Endometrium (tissue), 2 donors: ENCODE measurements at regions not wholly inside any gene's neighbourhood (a gene's known extent, or its start where the extent isn't known, plus 50 kb on each side); places are given as distances from the start of the nearest gene placed in this dataset.

Experiments used
- FAIRE-seq: peaks from 2 replicates; lab custom pipeline; 2012; peaks lifted over from hg19 to GRCh38; lab: Jason Lieb, UNC
- donor health status: control.
- donor health status: control.

DNA sequence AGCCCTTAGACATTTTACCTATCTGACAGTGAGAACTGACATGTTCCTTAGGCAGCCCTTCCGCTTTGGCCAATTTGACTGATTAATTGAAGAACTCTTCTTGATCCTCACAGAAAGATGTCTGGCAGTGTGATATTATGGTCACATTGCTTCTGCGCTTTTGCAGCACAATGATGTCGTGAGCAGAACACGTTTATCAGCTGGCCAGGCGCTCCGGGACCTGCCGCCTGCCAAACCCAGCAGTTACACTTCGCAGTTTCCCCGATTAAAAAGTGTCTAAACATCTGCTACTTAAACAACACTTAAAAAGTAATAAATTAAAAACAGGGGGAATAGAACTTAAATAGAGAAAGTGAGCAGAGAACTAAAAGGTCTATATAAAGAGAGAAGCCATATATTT lies 103.5 kb upstream of the ETS2 start:
- no peak for FAIRE-seq

DNA sequence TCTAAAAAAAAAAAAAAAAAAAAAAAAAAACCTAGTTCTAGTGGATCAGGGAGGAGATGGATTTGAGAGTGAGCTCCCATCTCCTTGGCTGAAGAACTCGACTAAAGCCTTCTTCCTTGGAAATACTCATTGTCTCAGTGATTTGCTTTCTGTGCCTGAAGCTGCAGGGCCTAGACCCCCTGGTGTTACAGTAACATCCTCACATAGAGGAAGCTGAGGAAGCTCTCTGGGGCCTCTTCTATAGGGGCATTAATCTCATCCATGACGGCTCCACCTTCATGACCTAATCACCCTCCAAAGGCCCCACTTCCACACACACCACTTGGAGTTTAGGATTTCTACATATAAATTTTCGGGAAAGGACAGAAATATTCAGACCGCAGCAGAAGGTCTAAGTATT lies 95.9 kb upstream of the ETS2 start:
- FAIRE-seq, result no peak

DNA sequence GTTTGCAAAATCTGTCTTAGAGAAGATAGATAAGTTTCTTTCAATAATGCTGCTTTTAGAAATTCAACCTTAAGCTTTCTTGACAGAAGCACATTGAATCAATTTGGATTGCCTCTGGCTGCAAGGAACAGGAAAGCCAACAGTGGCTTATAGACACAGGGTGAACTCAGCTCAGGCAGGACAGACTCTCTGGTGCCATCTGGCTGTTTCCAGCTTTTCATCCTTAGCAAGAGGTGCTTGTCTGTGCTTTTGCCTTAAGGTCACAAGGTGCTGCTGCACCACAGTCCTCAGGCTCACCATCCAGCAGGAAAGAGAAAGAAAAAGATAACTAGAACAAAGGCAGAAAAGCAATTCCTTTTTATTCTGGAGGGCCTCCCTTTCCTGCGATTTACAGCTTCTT lies 93.7 kb upstream of the ETS2 start:
- no peak for FAIRE-seq

DNA sequence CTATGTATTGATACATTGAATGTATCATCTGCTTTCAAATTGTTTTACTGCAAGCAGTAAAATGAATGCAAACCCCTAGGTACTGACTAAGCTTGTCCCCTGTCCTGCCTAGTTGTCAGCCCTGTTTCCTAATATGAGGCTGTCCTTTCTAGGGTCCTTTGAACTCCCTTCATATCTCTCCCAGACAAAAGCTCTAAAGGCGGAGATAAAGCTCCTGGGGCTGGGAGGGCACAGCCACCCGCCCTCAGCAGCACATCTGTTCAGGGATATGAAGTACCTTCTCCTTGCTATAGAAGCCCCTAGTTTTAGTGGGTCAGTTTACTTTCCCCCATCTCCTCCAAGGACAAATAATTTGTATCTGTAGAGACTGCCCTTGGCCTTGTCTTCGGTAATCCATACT lies 93.1 kb upstream of the ETS2 start:
- no peak for FAIRE-seq

DNA sequence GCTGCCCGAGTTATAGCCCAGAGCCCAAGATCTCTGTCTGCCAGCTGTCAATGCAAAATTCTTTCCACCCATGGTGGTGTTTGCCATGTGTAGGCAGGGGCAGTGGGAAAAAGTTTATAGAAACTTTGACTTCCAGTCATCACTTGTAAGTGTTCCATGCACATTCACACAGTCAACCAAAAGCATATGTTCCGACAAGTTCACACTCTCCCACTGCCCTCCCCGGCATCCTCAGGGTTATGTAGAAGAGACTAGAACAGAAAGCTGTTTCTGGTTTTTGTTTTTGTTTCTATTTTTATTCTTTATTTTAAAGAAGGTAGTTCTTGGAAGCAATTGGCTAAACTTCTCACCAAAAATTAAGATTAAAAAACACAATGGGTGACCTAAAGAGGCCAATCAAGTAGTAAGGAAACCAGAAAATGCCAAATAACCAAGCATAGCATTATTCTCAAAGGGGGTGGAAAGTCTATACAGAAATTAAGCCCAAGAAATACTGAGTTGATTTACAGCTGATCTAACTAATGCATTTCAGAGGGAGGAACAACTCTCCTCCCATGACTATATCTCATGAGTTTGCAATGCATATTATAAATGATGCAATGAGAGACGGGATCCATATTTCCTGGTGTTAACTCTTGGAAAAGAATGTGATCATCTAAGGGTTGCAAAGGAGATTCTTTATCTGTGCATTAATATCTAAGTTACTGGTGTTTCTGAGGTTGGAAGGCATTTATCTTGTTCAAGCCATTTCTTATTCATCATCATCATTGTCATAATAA lies 91.5 kb upstream of the ETS2 start:
- FAIRE-seq, result no peak

DNA sequence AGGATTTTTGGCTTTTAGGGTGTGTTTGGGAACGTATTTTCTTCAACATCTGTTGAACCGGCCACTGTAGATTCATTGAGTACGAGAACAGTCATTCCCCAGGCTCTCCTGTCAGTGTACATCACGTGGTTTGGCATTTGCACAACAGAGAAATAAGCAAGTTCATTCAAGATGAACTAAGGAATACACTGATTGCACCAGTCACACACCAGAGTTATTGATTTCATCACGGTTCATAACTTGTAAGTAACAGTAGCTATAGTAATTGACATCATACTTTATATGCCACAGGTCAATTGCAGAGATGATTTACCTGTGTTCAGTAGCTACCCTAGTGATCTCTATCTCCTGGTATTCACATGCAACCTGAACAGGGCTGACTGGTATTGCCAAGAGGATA lies 90.7 kb upstream of the ETS2 start:
- FAIRE-seq, result no peak

DNA sequence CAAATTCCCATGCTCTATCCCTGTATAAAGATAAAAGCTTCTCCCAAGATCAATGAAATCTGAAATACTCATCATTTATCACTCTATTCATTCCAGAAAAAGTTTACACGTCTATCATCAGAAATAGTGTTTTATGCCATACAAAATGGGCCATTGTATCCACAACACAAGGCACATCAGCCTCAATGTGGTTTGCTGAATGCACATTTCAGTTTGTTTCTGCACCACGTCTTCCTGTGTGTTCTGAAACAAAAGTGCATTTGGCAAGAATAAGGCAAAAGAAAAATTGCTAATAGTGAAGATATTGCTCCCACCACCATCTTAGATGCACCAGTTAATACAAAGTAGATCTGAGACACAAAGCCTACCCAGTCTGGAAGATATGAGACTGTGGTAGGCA lies 89.6 kb upstream of the ETS2 start:
- FAIRE-seq, result no peak

DNA sequence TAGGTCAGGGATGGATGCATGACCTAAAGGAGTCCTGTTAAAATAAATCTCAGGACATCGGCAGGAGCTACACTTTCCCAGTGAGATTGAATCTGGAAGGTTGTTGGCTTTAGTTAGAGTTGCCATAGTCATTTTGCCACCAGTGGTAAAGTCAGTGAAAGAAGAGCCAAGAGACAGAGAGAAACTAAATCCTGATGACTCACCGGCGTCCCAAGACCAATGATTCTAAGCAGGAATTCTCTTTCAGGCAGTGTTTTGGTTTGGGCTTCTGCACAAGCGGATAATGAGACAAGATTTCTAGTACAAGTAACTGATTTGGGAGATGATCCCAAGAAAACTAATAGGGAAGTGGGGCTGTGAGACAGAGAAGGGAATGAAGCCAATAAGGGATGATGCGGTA lies 88.8 kb upstream of the ETS2 start:
- no peak for FAIRE-seq

DNA sequence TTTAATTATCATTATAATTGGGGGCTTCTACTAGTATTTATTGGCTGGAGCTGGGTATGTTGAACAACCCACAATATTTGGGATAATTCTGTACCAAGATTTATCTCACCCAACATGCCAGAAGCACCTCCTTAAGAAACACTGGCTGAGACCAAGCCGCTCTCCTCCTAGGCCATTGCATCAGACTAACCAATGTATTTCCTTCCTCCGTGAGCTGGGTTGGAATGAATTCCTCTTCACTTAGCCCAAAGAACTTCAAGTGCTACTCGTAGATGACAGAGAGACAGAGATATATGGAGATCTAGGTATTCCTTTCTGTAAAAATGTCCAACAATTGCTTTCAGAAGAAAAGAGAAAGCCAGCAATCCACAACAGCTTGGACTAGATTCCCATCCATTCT lies 87.2 kb upstream of the ETS2 start:
- FAIRE-seq, result no peak

DNA sequence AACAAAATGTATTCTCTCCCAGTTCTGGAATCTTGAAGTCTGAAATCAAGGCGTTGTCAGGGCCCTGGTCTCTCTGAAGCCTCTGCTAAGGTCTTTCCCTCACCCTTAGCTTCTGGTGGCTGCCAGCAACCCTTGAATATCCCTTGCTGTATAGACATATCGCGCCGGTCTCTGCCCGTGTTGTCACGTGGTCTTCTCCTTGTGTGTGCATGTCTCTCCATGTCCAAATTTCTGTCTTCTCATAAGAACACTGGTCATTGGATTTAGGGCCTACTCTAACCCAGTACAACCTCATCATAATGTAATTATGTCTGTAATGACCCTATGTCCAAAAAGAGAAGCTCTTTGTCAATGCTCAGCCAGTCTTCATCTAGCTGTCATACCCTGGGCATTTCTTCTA lies 85.7 kb upstream of the ETS2 start:
- no peak for FAIRE-seq

DNA sequence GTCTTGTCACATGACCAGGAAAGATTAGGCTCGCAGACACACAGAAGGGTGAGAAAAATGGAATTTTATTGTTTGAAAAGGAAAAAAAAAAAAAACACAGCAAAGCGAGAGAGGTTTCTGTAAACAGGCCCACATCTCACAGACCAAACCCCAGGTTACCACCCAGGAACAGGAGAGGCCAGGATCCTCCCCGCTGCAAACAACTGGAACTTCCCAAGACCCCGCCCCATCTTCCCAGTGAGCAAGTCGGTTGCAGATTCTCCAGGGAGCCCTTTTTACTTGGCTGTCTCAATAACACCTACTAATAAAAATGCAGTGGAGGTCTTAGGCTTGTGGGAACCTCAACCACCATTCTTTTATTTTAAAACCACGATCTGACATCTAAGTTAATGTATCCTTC lies 84.7 kb upstream of the ETS2 start:
- FAIRE-seq, result no peak

DNA sequence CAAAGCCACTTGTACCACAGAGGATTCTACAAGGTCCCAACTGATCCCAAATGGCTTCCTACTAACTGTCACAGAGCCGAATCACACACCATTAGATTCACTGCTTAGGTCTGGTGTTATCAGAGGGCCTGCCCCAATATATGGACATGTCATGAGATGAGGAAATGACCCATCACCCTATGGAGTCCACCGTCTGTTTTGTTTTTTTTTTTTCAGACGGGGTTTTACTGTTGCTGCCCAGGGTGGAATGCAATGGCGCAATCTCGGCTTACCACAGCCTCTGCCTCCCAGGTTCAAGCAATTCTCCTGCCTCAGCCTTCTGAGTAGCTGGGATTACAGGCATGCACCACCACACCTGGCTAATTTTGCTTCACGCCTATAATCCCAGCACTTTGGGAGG lies 83.8 kb upstream of the ETS2 start:
- FAIRE-seq, result no peak

DNA sequence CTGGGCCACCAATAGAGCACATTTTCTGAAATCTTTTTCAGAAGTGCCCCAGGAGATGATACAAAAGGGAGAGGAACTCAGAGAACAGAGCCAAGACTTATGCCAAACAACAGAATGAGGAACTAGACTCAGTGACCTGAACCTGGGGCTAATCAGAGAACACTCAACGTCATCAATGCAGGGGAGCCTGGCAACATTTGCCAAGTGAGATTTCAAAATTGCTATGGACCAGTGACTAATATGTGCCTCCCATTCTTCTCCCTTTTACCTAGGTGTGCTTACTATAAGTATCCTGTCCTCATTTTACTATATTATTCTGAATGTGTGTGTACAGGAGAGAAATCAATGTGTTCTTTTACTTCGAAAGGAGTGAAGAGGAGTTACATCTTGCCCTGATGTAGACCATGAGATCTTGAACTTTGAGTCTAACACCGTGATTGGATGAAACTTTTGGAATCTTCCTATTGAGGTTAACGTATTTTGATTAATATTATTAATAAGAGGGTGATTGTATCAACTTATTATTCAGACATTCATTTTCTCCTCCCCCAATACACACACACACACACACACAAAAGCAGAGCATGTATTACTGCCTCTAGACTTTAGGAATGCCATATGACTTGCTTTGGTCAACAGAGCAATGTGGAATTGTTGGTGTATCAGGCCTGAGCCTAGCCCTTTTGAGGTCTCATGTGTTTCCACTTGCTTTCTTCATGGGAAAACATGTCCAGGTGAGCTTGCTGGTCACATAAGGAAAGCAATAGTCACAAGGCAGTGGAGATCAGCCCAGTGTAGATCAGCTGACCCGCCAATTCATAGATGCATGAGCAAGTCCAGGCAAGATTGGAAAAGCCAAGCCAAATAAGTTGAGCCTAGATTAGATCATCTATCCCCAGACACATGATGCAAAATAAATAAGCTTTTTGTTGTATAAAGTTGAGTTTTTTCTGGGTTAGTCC lies 80.3 kb upstream of the ETS2 start:
- no peak for FAIRE-seq

DNA sequence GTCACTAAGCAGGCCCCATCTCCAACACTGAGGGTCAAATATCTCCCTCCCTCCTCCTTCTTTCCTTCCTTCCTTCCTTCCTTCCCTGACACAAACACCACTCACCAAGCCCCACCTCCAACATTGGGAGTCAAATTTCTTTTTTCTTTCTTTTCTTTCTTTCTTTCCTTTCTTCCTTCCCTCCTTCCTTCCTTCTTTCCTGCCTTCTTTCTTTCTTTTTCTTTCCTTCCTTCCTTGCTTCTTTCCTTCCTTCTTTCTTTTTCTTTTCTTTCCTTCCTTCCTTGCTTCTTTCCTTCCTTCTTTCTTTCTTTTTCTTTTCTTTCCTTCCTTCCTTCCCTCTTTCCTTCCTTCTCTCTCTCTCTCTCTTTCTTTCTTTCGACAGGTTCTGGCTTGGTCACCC lies 79.2 kb upstream of the ETS2 start:
- FAIRE-seq, result no peak

DNA sequence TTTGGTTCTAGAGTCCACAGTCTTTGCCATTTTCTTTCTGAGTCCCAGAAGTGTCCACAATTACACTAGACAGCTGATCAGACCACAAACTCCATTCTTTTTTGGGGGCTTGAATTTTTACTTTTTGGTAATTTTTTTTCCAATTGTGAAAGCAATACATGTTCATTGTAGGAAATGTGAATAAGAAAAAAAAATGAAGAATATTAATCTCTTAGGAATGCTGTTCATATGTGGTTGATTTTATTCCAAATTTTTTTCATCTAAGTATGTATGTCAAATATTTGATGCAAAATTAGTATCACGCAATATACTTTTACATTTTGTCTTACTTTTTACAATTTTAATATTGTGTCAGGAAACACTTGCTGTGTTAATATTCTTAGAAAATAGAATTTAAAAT lies 76.4 kb upstream of the ETS2 start:
- peak; percentile 41 for FAIRE-seq

DNA sequence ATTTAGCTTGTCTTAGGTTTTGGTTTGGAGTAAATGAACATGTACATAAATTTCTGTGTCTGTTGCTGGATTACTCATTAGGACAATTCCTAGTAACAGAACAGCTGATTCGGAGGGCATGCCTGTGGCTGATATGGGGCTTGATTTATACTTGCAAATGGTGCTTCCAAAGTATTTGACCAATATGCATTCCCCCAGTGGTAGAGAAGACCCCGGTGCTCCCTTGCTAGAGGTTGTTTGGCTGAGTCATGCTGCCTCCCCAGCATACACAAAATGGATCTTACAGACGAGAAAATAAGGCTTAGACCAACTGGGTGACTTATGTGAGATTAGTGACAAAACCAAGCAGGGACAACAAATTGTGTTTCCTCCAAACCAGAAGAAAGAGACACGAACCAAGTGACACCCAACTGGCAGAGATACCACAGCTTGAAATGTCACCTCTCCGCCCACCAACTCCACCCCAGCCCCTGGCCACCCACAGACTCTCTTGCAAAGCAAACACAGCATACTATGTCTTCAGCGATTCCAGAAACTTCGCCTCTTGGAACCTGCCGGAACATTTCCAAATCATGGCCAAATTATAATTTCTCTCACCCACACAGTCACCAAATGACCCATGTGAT lies 75.9 kb upstream of the ETS2 start:
- no peak for FAIRE-seq

DNA sequence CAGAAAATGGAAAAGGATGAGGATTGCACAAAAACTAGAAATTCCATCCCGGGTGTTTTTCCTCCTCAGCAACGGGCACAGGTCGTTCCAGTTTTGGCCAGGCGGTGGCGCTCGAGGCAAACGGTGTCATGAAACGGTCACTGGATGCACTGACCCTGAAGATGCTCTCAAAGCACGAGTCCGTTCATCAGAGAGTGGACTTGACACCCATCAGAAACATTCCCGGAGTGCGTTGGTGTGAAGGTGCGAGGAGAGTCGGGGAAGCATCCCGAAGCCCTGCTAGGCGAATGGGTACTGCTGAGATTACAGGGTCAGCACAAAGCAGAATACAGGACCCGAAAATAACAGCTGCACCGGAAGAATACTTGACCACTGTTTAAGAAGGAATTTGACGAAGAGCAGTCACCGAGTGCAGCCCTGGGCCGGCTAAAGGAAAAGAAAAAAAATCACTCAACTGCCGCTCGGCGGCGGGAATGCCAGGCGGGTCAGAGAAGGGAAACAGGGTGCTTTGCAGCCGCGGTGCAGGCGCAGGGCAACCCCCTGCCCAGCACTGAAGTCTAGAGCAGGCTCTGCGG lies 71.7 kb upstream of the ETS2 start:
- FAIRE-seq, result peak; percentile 86

DNA sequence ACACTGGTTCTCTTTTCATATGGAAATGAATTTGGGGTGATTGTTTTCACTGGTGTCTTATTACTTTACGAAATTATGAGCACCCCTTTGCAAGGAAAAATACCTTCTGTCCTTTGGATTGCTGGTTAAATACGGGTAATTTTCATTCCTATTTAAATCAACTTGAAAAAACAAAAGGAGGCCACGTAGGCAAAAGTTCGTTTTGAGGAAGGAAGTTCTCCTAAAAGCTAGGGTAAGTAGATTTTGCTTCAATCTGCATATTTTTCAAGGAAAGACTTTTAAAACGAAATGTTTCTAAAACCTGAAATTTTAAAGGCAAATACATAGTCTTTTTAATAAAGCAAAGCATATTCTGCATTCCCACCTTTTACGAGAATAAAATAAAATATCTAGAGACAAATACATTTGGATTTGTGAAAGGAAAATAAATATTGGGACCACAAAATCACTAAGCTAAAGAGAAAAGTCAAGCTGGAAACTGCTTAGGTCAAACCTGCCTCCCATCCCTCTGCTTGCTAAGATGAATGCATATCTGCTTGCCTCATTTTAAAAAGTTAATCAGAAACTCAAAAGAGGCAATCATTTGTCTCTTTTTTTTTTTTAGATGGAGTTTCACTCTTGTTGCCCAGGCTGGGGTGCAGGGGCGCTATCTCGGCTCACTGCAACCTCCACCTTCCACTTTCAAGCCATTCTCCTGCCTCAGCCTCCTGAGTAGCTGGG lies 70.9 kb upstream of the ETS2 start:
- FAIRE-seq, result no peak

DNA sequence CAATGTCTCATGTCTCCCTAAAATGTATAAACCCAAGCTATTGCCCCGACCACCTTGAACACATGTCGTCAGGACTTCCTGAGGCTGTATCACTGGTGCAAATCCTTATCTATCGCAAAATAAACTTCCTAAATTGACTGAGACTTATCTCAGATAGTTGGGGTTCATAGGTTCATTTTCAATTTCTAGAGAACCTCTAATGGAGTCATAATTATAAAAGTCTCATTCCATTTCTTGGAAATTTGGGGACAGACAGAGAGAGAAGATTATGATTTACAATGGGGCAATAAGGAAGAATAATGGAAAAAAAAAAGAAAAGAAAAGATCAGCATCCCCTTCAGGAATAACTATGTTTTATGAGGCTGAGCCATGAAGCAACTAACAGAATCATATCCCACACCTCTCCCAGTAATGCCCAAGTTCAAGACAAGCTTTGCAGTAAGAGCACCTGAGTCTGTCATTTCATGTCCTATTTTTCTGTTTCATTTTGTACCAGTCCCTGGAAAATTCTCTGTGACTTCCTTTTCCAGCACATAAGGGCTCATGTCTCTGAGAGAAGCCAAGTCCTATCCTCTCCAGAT lies 70.0 kb upstream of the ETS2 start:
- FAIRE-seq, result no peak

DNA sequence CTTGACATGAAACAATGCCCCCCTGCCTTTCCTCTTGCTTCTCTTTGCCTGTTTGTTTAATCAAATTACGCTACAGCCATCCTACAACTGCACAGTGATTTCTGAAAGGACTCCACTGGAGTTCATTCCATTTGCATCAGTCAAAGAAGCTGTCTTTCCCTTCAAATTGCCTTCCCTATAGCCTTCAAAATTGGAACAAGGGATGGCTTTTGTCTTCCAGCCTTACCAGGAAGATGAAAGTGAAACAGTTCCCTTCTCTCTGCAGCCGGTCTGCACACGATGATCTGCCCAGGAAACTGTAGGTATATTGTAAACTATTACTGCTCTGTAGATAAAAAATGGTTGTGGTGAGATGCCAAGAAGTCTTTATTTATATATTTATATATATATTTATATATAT lies 65.6 kb upstream of the ETS2 start:
- no peak for FAIRE-seq

DNA sequence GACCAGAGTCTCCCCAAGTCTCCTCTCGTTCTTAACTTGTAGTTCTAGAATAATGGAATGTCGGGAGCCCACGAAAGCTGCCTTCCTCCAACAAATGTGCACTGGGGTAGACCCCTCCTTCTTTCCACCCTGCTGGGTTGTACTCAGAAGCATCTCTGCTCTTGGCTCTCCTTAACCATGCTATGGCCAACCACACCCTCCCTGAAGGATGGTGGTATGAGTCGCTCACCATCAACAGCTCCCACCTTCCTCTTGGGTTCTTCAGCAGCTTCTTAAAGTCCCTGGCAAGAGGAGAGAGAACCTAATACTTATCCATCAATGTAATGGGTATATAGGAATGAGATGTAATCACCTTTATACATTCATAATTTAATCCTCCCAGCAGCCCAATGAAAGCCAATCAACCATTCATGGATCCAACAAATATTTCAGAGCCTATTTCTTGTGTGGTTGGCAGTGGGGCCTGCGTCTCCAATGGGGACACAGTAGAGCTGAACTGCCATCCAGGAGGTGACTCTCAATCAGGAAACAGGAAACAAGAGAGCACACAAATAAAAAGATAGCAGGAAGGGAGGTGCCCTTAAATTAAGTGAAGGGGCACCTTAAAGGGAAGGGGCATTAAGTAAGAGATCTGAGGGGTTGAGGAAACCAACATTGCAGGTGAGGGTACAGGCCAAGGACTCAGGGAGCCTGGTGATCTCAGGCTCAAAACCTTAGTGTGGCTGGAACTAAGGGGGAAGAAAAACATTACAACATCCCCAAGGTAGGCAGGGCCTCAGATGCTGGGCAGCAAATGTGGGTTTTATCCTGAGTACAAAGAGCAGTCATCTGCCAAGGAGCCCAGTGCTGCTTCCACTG lies 64.4 kb upstream of the ETS2 start:
- no peak for FAIRE-seq
